Vagina (tissue), 2 donors: ENCODE measurements at regions not wholly inside any gene's neighbourhood (a gene's known extent, or its start where the extent isn't known, plus 50 kb on each side); places are given as distances from the start of the nearest gene placed in this dataset.

Experiments used
- CTCF ChIP-seq, 3 experiments: fragments of 450-650 bp in 2 of 3; fragments of 200-600 bp in 1 of 3; sonication (generic) in 1 of 3; IDR thresholded peaks; one replicate each; pipeline ENCODE4 v1.5.1; 2017 to 2019; ENCODE audit warnings: antibody characterized with exemption in 3 of 3, mild to moderate bottlenecking in 2 of 3, moderate library complexity in 2 of 3
- POLR2A ChIP-seq, 2 donors: fragments of 450-650 bp; IDR thresholded peaks; one replicate each; pipeline ENCODE4 v1.6.1; 2017; ENCODE audit warnings: antibody characterized with exemption in 2 of 2, mild to moderate bottlenecking in 2 of 2, moderate library complexity in 2 of 2
- POLR2AphosphoS5 ChIP-seq, 2 donors: sonication (generic); formaldehyde crosslinking; IDR thresholded peaks; one replicate each; pipeline ENCODE4 v1.9.0; 2017; ENCODE audit warnings: antibody characterized with exemption in 2 of 2, mild to moderate bottlenecking in 2 of 2, low read depth in 1 of 2; ENCODE audit not compliant: insufficient read depth in 1 of 2

GRCh38 chr5:12022444-12022843 lies 118.2 kb upstream of the CTNND2 start:
- TF ChIP-seq CTCF (IDR thresholded peaks at IDR 0.05) (no peak), POLR2A (IDR thresholded peaks at IDR 0.05) (no peak), POLR2AphosphoS5 (IDR thresholded peaks at IDR 0.05; ENCODE audit: insufficient read depth in 1 of 2, low read depth in 1 of 2) (no peak)
